AG10803 (cell line): ENCODE measurements at regions not wholly inside any gene's neighbourhood (a gene's known extent, or its start where the extent isn't known, plus 50 kb on each side); places are given as distances from the start of the nearest gene placed in this dataset.

Experiments used
- DNase-seq: peaks from one replicate; pipeline ENCODE4 v3.0.0; 2010; ENCODE audit warnings: low read depth
- H3K4me3 ChIP-seq: 2 replicates; pipeline ENCODE4 v1.5.1; 2011; ENCODE audit warnings: mild to moderate bottlenecking, low read length, control low read depth
- TF ChIP-seq, protein P1 (sequence below): conservative IDR thresholded peaks from 2 replicates; pipeline ENCODE4 v1.5.1; 2011; ENCODE audit warnings: mild to moderate bottlenecking, low read length, control low read depth, inconsistent platforms

GRCh38 chr12:68506619-68507018 lies 104.1 kb upstream of the RAP1B start:
- TF ChIP-seq, protein P1, sequence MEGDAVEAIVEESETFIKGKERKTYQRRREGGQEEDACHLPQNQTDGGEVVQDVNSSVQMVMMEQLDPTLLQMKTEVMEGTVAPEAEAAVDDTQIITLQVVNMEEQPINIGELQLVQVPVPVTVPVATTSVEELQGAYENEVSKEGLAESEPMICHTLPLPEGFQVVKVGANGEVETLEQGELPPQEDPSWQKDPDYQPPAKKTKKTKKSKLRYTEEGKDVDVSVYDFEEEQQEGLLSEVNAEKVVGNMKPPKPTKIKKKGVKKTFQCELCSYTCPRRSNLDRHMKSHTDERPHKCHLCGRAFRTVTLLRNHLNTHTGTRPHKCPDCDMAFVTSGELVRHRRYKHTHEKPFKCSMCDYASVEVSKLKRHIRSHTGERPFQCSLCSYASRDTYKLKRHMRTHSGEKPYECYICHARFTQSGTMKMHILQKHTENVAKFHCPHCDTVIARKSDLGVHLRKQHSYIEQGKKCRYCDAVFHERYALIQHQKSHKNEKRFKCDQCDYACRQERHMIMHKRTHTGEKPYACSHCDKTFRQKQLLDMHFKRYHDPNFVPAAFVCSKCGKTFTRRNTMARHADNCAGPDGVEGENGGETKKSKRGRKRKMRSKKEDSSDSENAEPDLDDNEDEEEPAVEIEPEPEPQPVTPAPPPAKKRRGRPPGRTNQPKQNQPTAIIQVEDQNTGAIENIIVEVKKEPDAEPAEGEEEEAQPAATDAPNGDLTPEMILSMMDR, result no peak
- no peak for DNase-seq
- H3K4me3 ChIP-seq, result no peak overlapping the region

DNA sequence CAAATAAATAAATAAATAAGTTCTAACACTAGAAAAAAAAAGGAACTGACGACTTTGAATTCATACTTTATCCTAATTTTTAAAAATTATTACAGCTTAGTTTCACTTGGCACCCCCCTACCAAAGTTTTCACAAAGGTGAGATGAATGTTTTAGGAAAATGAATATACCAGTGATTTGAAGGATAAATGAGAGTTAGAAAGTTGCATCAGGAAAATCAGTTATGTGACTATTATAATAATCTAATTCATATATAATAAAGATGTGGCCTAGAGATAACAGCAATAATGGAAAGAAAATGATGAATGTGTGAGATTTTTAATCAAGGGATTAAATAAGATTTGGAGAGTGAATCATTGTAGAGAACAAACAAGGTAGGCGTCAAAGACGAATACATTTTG lies 103.0 kb upstream of the RAP1B start:
- TF ChIP-seq, protein P1, result no peak
- no peak for DNase-seq

GRCh38 chr12:68508576-68508975 lies 102.1 kb upstream of the RAP1B start:
- no peak for DNase-seq
- TF ChIP-seq, protein P1, result no peak
- no peak overlapping the region for H3K4me3 ChIP-seq

More for the DNA sequence above, 103.0 kb upstream of the RAP1B start:
- H3K4me3 ChIP-seq, result no peak overlapping the region

- no peak for DNase-seq
- no peak overlapping the region for H3K4me3 ChIP-seq
- TF ChIP-seq, protein P1, result no peak
These were observed 101.5 kb upstream of the RAP1B start for GRCh38 chr12:68509242-68509641.

GRCh38 chr12:68510397-68510796 lies 100.3 kb upstream of the RAP1B start:
- no peak overlapping the region for H3K4me3 ChIP-seq
- TF ChIP-seq, protein P1, result no peak
- DNase-seq, result no peak

DNA sequence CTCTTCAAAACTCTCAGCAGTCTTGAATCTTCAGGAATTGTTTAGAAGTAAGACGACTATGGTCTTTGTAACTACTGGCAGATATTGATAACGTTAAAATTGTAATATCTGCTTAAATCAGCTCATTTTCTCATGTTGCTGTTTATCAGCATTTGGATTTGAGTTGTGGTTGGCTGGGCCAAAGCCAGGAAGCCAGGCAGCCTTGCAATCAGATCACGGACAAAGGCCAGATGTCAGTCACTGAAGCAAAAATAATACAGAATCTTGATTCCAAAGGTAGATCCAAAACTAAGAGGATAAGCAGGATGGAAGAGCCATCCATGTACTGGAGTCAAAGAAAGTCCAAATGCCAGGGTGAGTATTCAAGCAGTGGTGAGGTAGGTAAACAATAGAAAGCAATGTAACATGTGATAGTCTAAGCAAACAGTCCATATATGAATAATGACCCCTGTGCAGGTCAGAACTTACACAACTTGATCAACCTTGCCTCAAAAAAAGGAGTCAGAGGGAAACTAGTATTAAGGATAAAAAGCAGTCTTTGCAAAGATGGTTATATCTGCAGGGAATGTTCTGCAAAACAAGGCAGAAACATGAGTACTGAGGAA lies 95.8 kb upstream of the RAP1B start:
- H3K4me3 ChIP-seq, result no peak overlapping the region
- no peak for DNase-seq
- TF ChIP-seq, protein P1, result no peak

GRCh38 chr12:68515793-68516192 lies 94.9 kb upstream of the RAP1B start:
- TF ChIP-seq, protein P1, result no peak
- H3K4me3 ChIP-seq, result no peak overlapping the region
- DNase-seq, result no peak
